GM10266 (cell line): ENCODE measurements at regions not wholly inside any gene's neighbourhood (a gene's known extent, or its start where the extent isn't known, plus 50 kb on each side); places are given as distances from the start of the nearest gene placed in this dataset.

Experiments used
- DNase-seq: peaks from one replicate; pipeline ENCODE4 v3.0.0; 2012; ENCODE audit errors: extremely low spot score
- CTCF ChIP-seq: IDR thresholded peaks from 2 replicates; pipeline ENCODE4 v1.5.1; 2012; ENCODE audit warnings: mild to moderate bottlenecking, low read depth; ENCODE audit not compliant: control insufficient read depth, insufficient read depth; ENCODE audit errors: missing control alignments

DNA sequence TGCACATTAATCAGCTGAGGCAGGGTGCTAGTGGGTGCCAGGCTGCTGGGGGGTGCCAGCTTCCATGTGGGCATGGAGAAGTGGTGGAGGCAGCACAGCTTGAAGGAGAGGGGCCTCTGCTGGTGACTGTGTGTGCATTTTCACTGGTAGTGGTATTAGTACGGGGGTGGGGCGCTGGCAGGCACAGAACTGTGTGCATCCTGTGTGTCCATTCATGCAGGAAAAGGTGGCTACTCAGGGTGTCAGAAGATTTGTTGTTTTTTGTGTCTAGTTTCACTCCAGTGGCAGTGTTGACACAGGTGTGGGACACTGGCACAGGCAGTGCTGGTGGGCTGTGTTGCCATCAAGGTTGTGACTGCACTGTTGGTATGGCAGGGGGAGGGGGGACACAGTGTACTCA lies 1303.6 kb downstream of the FAM133A start:
- TF ChIP-seq CTCF = no peak
- no peak for DNase-seq

DNA sequence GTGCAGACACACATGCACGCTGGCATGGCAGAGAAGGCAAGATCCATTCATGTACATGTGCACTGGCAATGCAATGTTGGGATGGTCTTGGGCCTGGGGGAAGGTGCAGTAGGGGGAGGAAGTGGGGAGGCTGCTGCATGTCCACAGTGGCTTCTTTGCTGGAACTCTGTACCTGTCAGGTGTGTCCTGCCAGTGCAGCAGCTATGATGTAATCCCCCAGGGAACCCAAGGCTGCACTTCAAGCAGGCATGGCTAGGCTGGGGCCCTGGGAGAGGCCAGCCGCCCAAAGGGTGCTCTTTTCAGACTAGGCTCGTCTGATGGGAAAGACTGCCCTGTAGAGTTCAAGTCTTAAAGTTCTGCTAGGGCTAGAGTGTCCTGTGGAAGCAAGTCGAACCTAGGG lies 1304.0 kb downstream of the FAM133A start:
- TF ChIP-seq CTCF = no peak
- DNase-seq = no peak
